ENCODE measurements at regions not wholly inside any gene's neighbourhood (a gene's known extent, or its start where the extent isn't known, plus 50 kb on each side); places are given as distances from the start of the nearest gene placed in this dataset.

DNA sequence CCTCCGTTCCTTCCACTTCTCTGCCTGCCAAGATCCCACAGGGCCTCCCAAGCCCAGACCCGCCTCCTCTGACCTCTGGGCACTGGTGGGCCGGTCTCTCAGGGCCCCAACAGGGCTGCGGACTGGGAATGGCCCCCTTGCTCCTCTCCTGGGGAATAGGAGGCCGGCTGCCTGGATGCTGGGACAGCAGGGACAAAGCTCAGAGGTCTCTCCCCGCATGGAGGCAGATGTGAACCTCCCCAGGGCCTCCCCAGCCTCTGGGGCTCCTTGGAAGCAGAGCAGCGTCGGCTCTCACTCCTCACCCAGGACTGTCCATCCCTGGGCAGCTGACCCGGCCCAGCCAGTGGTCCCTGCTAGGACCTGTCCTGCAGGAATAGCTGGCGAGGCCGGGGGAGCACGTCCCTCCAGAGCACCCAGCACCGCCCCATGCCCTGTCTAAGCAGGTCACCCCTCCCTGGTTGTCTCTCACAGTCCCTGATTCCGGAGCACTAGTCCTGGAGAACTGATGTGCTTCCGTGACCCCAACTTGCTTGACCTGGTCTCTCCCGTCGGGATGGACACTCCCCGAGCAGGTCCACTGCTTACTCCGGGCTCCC lies 85.8 kb downstream of the RTL6 start:
- DNase-seq, result peak; percentile 56
- intact Hi-C loops (cut with DNase I), result no loop called here
- Histone ChIP-seq H3K4me1 (peaks cover 0 to 13% (median 4%) of the 10 kb centered on the region in 4 donors), H3K27me3 (no peaks in the 10 kb centered on the region), H3K4me3 (no peak overlapping the region), H3K9me3 (no peaks in the 10 kb centered on the region), H3K36me3 (no peaks in the 10 kb centered on the region), H3K27ac (no peak overlapping the region)
- 62 to 77% methylated on average over 19 of the region's 19 CpGs for WGBS, 2 donors
- TF ChIP-seq POLR2AphosphoS5 (IDR thresholded peaks at IDR 0.05) (no peak), POLR2A (IDR thresholded peaks at IDR 0.05) (no peak), EP300 (IDR thresholded peaks at IDR 0.05) (no peak)
- TF ChIP-seq, protein P1, sequence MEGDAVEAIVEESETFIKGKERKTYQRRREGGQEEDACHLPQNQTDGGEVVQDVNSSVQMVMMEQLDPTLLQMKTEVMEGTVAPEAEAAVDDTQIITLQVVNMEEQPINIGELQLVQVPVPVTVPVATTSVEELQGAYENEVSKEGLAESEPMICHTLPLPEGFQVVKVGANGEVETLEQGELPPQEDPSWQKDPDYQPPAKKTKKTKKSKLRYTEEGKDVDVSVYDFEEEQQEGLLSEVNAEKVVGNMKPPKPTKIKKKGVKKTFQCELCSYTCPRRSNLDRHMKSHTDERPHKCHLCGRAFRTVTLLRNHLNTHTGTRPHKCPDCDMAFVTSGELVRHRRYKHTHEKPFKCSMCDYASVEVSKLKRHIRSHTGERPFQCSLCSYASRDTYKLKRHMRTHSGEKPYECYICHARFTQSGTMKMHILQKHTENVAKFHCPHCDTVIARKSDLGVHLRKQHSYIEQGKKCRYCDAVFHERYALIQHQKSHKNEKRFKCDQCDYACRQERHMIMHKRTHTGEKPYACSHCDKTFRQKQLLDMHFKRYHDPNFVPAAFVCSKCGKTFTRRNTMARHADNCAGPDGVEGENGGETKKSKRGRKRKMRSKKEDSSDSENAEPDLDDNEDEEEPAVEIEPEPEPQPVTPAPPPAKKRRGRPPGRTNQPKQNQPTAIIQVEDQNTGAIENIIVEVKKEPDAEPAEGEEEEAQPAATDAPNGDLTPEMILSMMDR (IDR thresholded peaks at IDR 0.05), result no peak

DNA sequence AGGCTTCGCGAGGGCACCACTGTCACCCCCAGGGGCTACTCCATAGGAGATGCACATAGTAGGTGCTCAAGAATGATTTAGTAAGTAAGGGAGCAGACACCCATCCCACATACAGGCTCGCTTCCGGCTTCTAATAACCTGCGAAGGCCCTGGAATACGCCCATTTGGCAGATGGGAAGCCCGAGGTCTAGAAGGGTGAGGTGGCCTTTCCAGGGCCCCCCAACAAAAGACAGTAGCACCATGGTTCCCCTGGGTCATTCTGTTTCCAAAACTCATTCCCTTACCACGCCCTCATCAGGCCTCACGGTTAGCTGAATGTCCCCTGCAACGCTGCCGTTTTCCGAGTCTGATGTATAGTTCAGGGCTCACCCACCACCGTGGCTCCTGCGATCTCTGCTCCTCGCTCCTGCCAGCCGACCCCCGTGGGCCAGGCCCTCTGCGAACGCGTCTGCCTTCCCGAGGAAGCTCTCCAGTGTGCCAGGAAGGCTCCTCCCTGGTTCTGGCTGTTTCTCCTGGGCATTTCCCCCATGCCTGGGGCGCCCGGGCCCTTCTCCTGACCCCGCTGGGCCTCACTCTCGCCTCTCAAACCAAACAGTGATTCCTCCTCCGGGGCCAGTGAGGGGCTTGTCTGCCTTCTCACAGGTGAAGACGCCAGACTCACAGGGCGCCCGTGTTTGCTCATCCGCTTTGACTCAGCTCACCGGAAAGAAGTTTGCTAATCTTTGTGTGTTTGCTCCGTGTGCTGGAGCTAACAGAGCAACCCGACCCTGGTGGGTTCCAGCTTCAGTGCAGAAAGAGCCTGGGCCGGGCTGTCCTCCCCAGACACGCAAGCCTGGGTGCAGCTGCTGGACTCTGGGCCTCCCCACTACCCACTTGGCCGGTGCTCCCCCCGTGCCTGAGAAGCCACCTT lies 86.6 kb downstream of the RTL6 start:
- H3K4me1 ChIP-seq, result peaks cover 0 to 13% (median 4%) of the 10 kb centered on the region in 4 donors
- H3K27ac ChIP-seq, result no peak overlapping the region
- intact Hi-C loops (cut with DNase I), result no loop called here
- no peaks in the 10 kb centered on the region for H3K36me3 ChIP-seq
- DNase-seq, result peak; percentile 43
- no peaks in the 10 kb centered on the region for H3K27me3 ChIP-seq
- TF ChIP-seq POLR2AphosphoS5 (IDR thresholded peaks at IDR 0.05) (no peak), POLR2A (IDR thresholded peaks at IDR 0.05) (no peak), EP300 (IDR thresholded peaks at IDR 0.05) (no peak)
- TF ChIP-seq, protein P1 (IDR thresholded peaks at IDR 0.05), result no peak
- 47 to 68% methylated on average over 37 of the region's 37 CpGs for WGBS, 2 donors
- H3K9me3 ChIP-seq, result no peaks in the 10 kb centered on the region
- no peak overlapping the region for H3K4me3 ChIP-seq

DNA sequence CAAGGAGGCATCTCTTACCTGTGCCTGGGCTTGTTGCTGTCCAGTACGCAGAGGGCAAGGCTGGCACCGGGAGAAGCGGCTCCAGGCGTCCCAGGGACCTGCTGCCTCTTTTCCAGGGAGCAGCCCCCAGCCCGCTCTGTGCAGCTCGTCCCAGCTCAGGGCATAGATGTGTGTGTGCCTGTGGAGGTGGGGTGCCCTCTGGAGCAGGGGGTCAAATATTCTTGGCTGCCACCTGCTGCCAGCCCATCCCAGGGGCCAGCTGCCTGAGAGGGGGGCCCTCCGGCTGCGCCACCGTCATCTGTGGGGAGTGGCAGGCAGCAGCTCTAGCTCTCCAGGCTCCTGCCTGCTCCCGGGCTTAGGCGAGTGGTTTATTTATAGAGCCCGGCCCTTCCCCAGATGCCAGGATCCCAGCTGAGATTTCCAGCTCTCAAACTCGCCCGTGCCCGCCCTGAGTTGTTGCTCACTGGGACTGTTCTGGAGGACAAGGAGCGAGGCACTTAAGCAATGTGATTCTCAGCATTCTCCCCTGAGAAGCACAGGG lies 87.5 kb downstream of the RTL6 start:
- Histone ChIP-seq H3K36me3 (no peaks in the 10 kb centered on the region), H3K27me3 (no peaks in the 10 kb centered on the region), H3K4me1 (peaks cover 0 to 13% (median 4%) of the 10 kb centered on the region in 4 donors), H3K4me3 (no peak overlapping the region), H3K27ac (no peak overlapping the region), H3K9me3 (no peaks in the 10 kb centered on the region)
- TF ChIP-seq POLR2A (IDR thresholded peaks at IDR 0.05) (no peak), POLR2AphosphoS5 (IDR thresholded peaks at IDR 0.05) (no peak), EP300 (IDR thresholded peaks at IDR 0.05) (no peak)
- TF ChIP-seq, protein P1 (IDR thresholded peaks at IDR 0.05), result no peak
- DNase-seq, result peak; percentile 61
- 49 to 73% methylated on average over 16 of the region's 16 CpGs for WGBS, 2 donors
- intact Hi-C loops (cut with DNase I), result no loop called here

DNA sequence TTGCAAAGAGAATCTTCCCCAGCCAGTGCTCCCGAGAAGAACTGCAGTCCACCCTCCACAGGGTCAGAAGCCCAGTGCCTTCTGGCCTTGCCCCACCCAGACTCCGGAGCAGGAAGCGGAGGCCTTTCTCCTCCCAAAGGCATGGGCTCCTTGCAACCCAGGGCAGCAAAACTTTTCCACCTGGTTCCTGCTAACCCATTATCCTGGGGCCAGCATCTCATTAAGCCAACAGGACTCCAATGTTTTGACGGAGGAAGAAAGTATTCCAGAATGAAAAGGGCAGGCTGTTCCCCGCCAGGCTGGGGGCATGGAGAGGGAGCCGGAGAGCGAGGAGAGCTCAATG lies 88.1 kb downstream of the RTL6 start:
- Histone ChIP-seq H3K4me1 (peaks cover 0 to 13% (median 4%) of the 10 kb centered on the region in 4 donors), H3K9me3 (no peaks in the 10 kb centered on the region), H3K27me3 (no peaks in the 10 kb centered on the region), H3K4me3 (no peak overlapping the region), H3K27ac (no peak overlapping the region), H3K36me3 (no peaks in the 10 kb centered on the region)
- intact Hi-C loops (cut with DNase I), result no loop called here
- WGBS, 2 donors, result 79 to 90% methylated on average over 7 of the region's 7 CpGs
- no peak for DNase-seq
- TF ChIP-seq, protein P1 (IDR thresholded peaks at IDR 0.05), result no peak
- TF ChIP-seq EP300 (IDR thresholded peaks at IDR 0.05) (no peak), POLR2AphosphoS5 (IDR thresholded peaks at IDR 0.05) (no peak), POLR2A (IDR thresholded peaks at IDR 0.05) (no peak)

Measured in sigmoid colon (tissue), 6 donors.